ENCODE measurements at regions not wholly inside any gene's neighbourhood (a gene's known extent, or its start where the extent isn't known, plus 50 kb on each side); places are given as distances from the start of the nearest gene placed in this dataset.
"Not testable (repeated sequence)": the region's sequence is repeated elsewhere in the genome, so short reads cannot be mapped to it uniquely, and the experiment has no call there.

DNA sequence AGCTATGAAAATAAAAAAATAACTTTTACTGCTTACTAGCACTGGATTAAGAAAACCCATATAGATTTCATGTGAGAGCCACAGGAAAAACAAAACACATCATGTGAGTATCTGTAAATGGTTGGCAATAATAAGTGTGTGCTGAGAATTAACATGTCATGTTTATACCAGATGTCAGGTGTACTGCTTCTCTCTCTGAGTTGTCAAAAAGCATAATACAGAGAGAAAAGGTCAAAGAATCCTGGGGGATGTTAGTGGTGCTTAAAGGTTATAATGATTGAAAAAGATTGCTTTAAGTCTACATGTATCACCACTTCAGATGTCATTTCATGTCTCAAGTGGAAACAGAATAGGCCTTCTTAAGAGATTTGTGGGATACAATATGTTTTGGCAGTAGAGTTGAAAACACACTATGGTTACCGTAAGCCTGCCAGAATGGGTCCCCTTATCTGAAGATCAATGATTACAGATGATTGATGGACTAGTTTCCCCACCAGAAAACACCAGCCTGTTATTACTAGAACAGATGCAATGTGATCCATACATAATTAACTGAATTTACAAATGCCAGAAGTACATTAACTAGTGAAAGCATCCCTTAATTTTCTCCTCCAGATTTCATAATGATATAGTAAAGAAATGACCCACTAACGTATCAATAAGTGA is 204.1 kb downstream of the CNTN3 start:
- TF ChIP-seq PAX5 (IDR thresholded peaks at IDR 0.05; ENCODE audit: insufficient read depth, low read length, severe bottlenecking) (no peak), SPI1 (IDR thresholded peaks at IDR 0.05; ENCODE audit: low read depth, low read length) (no peak), POLR2A (IDR thresholded peaks at IDR 0.05; ENCODE audit: low read depth, low read length) (no peak), TAF1 (IDR thresholded peaks at IDR 0.05; ENCODE audit: low read depth, low read length) (no peak), POLR2AphosphoS5 (IDR thresholded peaks at IDR 0.05; ENCODE audit: low read depth, low read length) (no peak), POU2F2 (IDR thresholded peaks at IDR 0.05; ENCODE audit: low read depth, low read length) (no peak)
- FAIRE-seq (no peak), DNase-seq (ENCODE audit: insufficient read length, low spot score) (no peak)

- FAIRE-seq, result no peak
- no peak for TF ChIP-seq POU2F2 (IDR thresholded peaks at IDR 0.05; ENCODE audit: low read depth, low read length)
- TF ChIP-seq POLR2AphosphoS5 (IDR thresholded peaks at IDR 0.05; ENCODE audit: low read depth, low read length), result no peak
- no peak for TF ChIP-seq TAF1 (IDR thresholded peaks at IDR 0.05; ENCODE audit: low read depth, low read length)
- TF ChIP-seq SPI1 (IDR thresholded peaks at IDR 0.05; ENCODE audit: low read depth, low read length), result no peak
- no peak for TF ChIP-seq PAX5 (IDR thresholded peaks at IDR 0.05; ENCODE audit: insufficient read depth, low read length, severe bottlenecking)
- TF ChIP-seq POLR2A (IDR thresholded peaks at IDR 0.05; ENCODE audit: low read depth, low read length), result no peak
- DNase-seq (ENCODE audit: insufficient read length, low spot score), result no peak
Measured at GRCh38 chr3:74409066-74409465, 205.4 kb downstream of the CNTN3 start.

DNA sequence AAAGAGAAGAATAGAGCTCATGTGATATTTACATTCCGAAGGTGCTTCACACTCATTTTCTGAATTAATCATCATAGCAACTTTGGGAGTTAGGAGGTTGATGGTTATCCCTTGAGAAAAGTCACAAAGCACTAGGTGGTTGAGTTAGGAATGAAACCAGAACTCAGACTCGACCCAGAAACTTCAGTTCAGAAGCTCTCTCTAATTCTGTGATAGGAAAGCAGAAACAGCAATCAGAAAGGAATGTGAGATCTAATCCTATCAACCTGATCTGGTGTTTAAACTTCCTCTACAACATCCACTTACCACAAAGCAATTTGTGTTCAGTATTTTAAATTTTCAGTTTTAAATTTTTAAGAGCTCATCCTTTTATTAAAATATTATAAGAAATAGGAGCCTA is 211.2 kb downstream of the CNTN3 start:
- FAIRE-seq (no peak), DNase-seq (ENCODE audit: insufficient read length, low spot score) (no peak)
- no peak for TF ChIP-seq POLR2A (IDR thresholded peaks at IDR 0.05; ENCODE audit: low read depth, low read length)
- TF ChIP-seq POU2F2 (IDR thresholded peaks at IDR 0.05; ENCODE audit: low read depth, low read length), result no peak
- no peak for TF ChIP-seq POLR2AphosphoS5 (IDR thresholded peaks at IDR 0.05; ENCODE audit: low read depth, low read length)
- TF ChIP-seq TAF1 (IDR thresholded peaks at IDR 0.05; ENCODE audit: low read depth, low read length), result no peak
- TF ChIP-seq PAX5 (IDR thresholded peaks at IDR 0.05; ENCODE audit: insufficient read depth, low read length, severe bottlenecking), result no peak
- TF ChIP-seq SPI1 (IDR thresholded peaks at IDR 0.05; ENCODE audit: low read depth, low read length), result no peak

DNA sequence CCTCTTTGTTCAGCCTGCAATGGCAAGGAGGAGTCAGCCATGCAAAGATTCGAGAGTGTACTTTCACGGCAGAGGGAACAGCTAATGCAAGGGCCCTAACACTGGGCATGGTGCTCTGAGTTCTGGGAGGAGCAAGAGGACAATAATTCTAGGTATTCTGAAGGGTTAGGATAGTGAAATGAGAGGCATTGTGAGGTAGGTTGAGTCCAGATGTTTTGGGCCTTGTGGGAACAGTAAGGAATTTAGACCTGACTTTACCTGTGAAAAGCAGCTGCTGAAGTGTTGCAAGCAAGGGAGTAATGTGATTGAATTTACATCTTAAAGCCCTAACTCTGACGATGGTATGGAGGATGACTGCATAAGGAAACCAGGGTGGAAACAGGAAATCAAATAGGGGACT is 211.6 kb downstream of the CNTN3 start:
- TF ChIP-seq POLR2AphosphoS5 (IDR thresholded peaks at IDR 0.05; ENCODE audit: low read depth, low read length) (no peak), TAF1 (IDR thresholded peaks at IDR 0.05; ENCODE audit: low read depth, low read length) (no peak), SPI1 (IDR thresholded peaks at IDR 0.05; ENCODE audit: low read depth, low read length) (no peak), POLR2A (IDR thresholded peaks at IDR 0.05; ENCODE audit: low read depth, low read length) (no peak)
- FAIRE-seq (no peak), DNase-seq (ENCODE audit: insufficient read length, low spot score) (no peak)

DNA sequence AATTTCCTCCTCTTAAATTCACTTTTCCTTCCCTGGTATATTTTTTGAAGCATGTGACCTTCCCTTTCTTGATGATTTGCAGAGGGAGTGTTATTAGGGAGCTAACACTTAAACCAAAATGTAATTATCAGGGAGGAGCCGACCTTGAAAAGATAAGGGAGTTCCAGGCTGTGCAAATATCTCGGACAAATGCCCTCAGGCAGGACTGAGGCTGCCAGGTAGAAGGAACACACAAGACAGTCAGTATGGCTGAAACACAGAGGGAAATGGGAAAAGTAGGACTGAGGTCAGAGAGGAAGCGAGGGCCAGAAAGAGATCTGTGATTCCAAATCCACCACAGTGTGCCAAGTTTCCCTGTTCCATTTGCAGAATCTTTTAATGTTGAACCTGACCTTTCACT is 221.0 kb downstream of the CNTN3 start:
- TF ChIP-seq POU2F2 (IDR thresholded peaks at IDR 0.05; ENCODE audit: low read depth, low read length) (no peak), POLR2A (IDR thresholded peaks at IDR 0.05; ENCODE audit: low read depth, low read length) (no peak), POLR2AphosphoS5 (IDR thresholded peaks at IDR 0.05; ENCODE audit: low read depth, low read length) (no peak), SPI1 (IDR thresholded peaks at IDR 0.05; ENCODE audit: low read depth, low read length) (no peak), TAF1 (IDR thresholded peaks at IDR 0.05; ENCODE audit: low read depth, low read length) (no peak), PAX5 (IDR thresholded peaks at IDR 0.05; ENCODE audit: insufficient read depth, low read length, severe bottlenecking) (no peak)
- no peak for DNase-seq (ENCODE audit: insufficient read length, low spot score)
- FAIRE-seq, result no peak

DNA sequence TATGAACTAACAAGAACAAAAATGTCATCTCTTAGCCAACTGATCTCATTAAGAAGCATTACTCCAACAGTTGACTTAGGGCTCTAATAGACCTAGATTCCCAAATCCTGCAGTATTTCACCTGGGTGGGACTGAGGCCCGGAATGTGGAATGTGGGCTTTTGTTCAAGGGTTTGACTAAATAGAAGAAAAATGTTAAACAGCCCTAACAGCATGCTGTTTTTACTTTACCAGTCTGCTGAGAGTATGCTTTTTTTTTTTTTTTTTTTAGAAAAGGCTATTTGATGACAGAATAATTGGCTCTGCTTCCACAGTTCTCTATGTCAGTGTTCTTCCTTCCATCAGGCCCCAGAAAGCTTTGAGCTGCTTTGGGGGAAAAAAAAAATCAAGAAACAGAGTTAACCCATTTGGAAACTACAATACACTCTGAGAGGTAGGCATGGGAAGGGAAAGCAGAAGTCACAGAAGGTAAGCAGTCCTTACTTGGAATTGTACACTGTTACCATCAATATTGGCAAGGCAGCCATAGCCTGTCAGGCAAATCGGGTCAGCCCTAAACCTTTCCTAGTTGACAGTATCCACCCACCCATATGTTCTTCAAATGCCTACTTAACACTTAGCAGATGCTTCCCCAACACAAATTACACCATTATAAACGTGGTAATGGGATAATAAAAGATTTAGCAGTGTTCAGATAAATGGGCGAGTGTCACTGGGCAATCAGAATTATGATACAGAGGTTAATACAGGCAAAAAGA is 224.2 kb downstream of the CNTN3 start:
- DNase-seq (ENCODE audit: insufficient read length, low spot score) (no peak), FAIRE-seq (no peak)
- TF ChIP-seq POLR2AphosphoS5 (IDR thresholded peaks at IDR 0.05; ENCODE audit: low read depth, low read length), result no peak
- TF ChIP-seq TAF1 (IDR thresholded peaks at IDR 0.05; ENCODE audit: low read depth, low read length), result no peak
- TF ChIP-seq PAX5 (IDR thresholded peaks at IDR 0.05; ENCODE audit: insufficient read depth, low read length, severe bottlenecking), result no peak
- no peak for TF ChIP-seq SPI1 (IDR thresholded peaks at IDR 0.05; ENCODE audit: low read depth, low read length)
- TF ChIP-seq POLR2A (IDR thresholded peaks at IDR 0.05; ENCODE audit: low read depth, low read length), result no peak
- no peak for TF ChIP-seq POU2F2 (IDR thresholded peaks at IDR 0.05; ENCODE audit: low read depth, low read length)

DNA sequence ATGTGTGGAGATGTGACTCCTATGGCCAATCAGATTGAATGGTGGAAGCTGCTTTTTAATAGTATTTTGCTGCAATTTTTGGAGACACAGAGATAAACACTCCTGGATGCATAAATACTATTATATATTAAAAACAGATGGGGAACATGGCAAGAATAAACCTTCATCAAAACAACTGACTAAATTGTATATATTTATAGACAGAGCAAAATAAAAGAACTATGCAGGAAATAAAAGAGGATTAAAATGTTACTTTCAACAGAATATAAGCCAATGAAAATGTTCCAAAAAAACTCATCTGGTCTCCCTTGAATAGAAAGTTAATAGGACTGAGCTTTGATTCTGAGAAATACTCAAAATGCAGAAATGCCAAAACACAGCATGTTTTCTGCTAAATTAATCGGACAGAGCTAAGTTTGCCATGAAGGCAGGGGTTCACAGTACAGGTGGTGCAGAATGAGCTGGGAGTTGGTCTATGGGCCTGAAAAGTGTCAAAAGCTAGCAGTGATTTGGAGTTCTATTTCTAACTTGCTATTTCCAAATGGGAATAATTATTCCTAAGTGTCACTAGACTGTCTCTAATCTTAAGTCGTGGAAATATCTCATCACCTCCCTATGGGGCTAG is 227.2 kb downstream of the CNTN3 start:
- no peak for DNase-seq (ENCODE audit: insufficient read length, low spot score)
- no peak for FAIRE-seq
- no peak for TF ChIP-seq POLR2AphosphoS5 (IDR thresholded peaks at IDR 0.05; ENCODE audit: low read depth, low read length)
- no peak for TF ChIP-seq POU2F2 (IDR thresholded peaks at IDR 0.05; ENCODE audit: low read depth, low read length)
- TF ChIP-seq PAX5 (IDR thresholded peaks at IDR 0.05; ENCODE audit: insufficient read depth, low read length, severe bottlenecking), result no peak
- TF ChIP-seq POLR2A (IDR thresholded peaks at IDR 0.05; ENCODE audit: low read depth, low read length), result no peak
- no peak for TF ChIP-seq SPI1 (IDR thresholded peaks at IDR 0.05; ENCODE audit: low read depth, low read length)
- TF ChIP-seq TAF1 (IDR thresholded peaks at IDR 0.05; ENCODE audit: low read depth, low read length), result no peak

GRCh38 chr3:74384159-74384558 is 230.3 kb downstream of the CNTN3 start:
- FAIRE-seq, result no peak
- DNase-seq (ENCODE audit: insufficient read length, low spot score), result no peak
- TF ChIP-seq SPI1 (IDR thresholded peaks at IDR 0.05; ENCODE audit: low read depth, low read length) (no peak), POLR2AphosphoS5 (IDR thresholded peaks at IDR 0.05; ENCODE audit: low read depth, low read length) (no peak), PAX5 (IDR thresholded peaks at IDR 0.05; ENCODE audit: insufficient read depth, low read length, severe bottlenecking) (no peak), POU2F2 (IDR thresholded peaks at IDR 0.05; ENCODE audit: low read depth, low read length) (no peak), POLR2A (IDR thresholded peaks at IDR 0.05; ENCODE audit: low read depth, low read length) (no peak), TAF1 (IDR thresholded peaks at IDR 0.05; ENCODE audit: low read depth, low read length) (no peak)

GRCh38 chr3:74377669-74378068 is 236.8 kb downstream of the CNTN3 start:
- no peak for FAIRE-seq
- TF ChIP-seq TAF1 (IDR thresholded peaks at IDR 0.05; ENCODE audit: low read depth, low read length), result no peak
- DNase-seq (ENCODE audit: insufficient read length, low spot score), result no peak

DNA sequence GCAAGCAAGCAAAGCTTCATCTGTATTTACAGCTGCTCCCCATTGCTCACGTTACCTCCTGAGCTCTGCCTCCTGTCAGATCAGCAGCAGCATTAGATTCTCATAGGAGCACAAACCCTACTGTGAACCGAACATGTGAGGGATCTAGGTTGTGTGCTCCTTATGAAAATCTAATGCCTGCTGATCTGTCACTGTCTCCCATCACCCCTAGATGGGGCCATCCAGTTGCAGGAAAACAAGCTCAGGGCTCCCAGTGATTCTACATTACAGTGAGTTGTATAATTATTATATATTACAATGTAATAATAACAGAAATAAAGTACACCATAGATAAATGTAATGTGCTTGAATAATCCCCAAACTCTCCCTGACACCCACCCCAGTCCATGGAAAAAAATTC is 238.1 kb downstream of the CNTN3 start:
- DNase-seq (ENCODE audit: insufficient read length, low spot score); FAIRE-seq: not testable (repeated sequence)

All from GM12891 (cell line).